ENCODE measurements at regions not wholly inside any gene's neighbourhood (a gene's known extent, or its start where the extent isn't known, plus 50 kb on each side); places are given as distances from the start of the nearest gene placed in this dataset.

- Histone ChIP-seq H2AFZ (ENCODE audit: low read length, unreplicated experiment) (no peak overlapping the region), H3K4me1 (ENCODE audit: control insufficient read depth, insufficient read depth, low read length, unreplicated experiment) (peaks cover 17% of the 10 kb centered on the region), H3K4me3 (ENCODE audit: low read depth, low read length) (no peak overlapping the region), H3K36me3 (ENCODE audit: insufficient read depth, low read length) (no peaks in the 10 kb centered on the region; the same call in 1 of the 2 replicates), H3K27me3 (ENCODE audit: insufficient read depth, low read length) (no peaks in the 10 kb centered on the region), H3K27ac (ENCODE audit: low read depth, low read length) (no peak overlapping the region), H3K79me2 (ENCODE audit: control insufficient read depth, insufficient read depth, low read length, unreplicated experiment) (no peaks in the 10 kb centered on the region)
Measured at GRCh38 chr7:84370114-84370513, 175.5 kb upstream of the SEMA3A start.

GRCh38 chr7:84368122-84368521, 173.5 kb upstream of the SEMA3A start:
- Histone ChIP-seq H3K27ac (ENCODE audit: low read depth, low read length) (no peak overlapping the region), H3K4me1 (ENCODE audit: control insufficient read depth, insufficient read depth, low read length, unreplicated experiment) (peaks cover 14% of the 10 kb centered on the region), H3K79me2 (ENCODE audit: control insufficient read depth, insufficient read depth, low read length, unreplicated experiment) (no peaks in the 10 kb centered on the region), H3K4me3 (ENCODE audit: low read depth, low read length) (no peak overlapping the region), H2AFZ (ENCODE audit: low read length, unreplicated experiment) (no peak overlapping the region), H3K36me3 (ENCODE audit: insufficient read depth, low read length) (no peaks in the 10 kb centered on the region), H3K27me3 (ENCODE audit: insufficient read depth, low read length) (no peaks in the 10 kb centered on the region)

GRCh38 chr7:84364708-84365107, 170.1 kb upstream of the SEMA3A start:
- Histone ChIP-seq H3K4me3 (ENCODE audit: low read depth, low read length) (no peak overlapping the region), H3K27ac (ENCODE audit: low read depth, low read length) (no peak overlapping the region), H3K79me2 (ENCODE audit: control insufficient read depth, insufficient read depth, low read length, unreplicated experiment) (no peaks in the 10 kb centered on the region), H3K36me3 (ENCODE audit: insufficient read depth, low read length) (no peaks in the 10 kb centered on the region), H3K4me1 (ENCODE audit: control insufficient read depth, insufficient read depth, low read length, unreplicated experiment) (no peaks in the 10 kb centered on the region), H3K27me3 (ENCODE audit: insufficient read depth, low read length) (no peaks in the 10 kb centered on the region), H2AFZ (ENCODE audit: low read length, unreplicated experiment) (no peak overlapping the region)

- Histone ChIP-seq H3K79me2 (ENCODE audit: control insufficient read depth, insufficient read depth, low read length, unreplicated experiment) (no peaks in the 10 kb centered on the region), H3K27me3 (ENCODE audit: insufficient read depth, low read length) (no peaks in the 10 kb centered on the region), H3K27ac (ENCODE audit: low read depth, low read length) (no peak overlapping the region), H3K4me1 (ENCODE audit: control insufficient read depth, insufficient read depth, low read length, unreplicated experiment) (no peaks in the 10 kb centered on the region), H2AFZ (ENCODE audit: low read length, unreplicated experiment) (peak overlapping the region; percentile 22), H3K36me3 (ENCODE audit: insufficient read depth, low read length) (no peaks in the 10 kb centered on the region), H3K4me3 (ENCODE audit: low read depth, low read length) (no peak overlapping the region)
Measured at GRCh38 chr7:84363741-84364140, 169.2 kb upstream of the SEMA3A start.

GRCh38 chr7:84362828-84363227, 168.2 kb upstream of the SEMA3A start:
- Histone ChIP-seq H3K4me3 (ENCODE audit: low read depth, low read length) (no peak overlapping the region), H3K36me3 (ENCODE audit: insufficient read depth, low read length) (no peaks in the 10 kb centered on the region), H3K4me1 (ENCODE audit: control insufficient read depth, insufficient read depth, low read length, unreplicated experiment) (no peaks in the 10 kb centered on the region), H3K27me3 (ENCODE audit: insufficient read depth, low read length) (no peaks in the 10 kb centered on the region), H3K27ac (ENCODE audit: low read depth, low read length) (no peak overlapping the region), H3K79me2 (ENCODE audit: control insufficient read depth, insufficient read depth, low read length, unreplicated experiment) (no peaks in the 10 kb centered on the region), H2AFZ (ENCODE audit: low read length, unreplicated experiment) (no peak overlapping the region)

GRCh38 chr7:84362360-84362759, 167.8 kb upstream of the SEMA3A start:
- H3K27ac ChIP-seq (ENCODE audit: low read depth, low read length), result no peak overlapping the region
- H3K27me3 ChIP-seq (ENCODE audit: insufficient read depth, low read length), result no peaks in the 10 kb centered on the region
- no peaks in the 10 kb centered on the region for H3K36me3 ChIP-seq (ENCODE audit: insufficient read depth, low read length)
- no peaks in the 10 kb centered on the region for H3K4me1 ChIP-seq (ENCODE audit: control insufficient read depth, insufficient read depth, low read length, unreplicated experiment)
- no peaks in the 10 kb centered on the region for H3K79me2 ChIP-seq (ENCODE audit: control insufficient read depth, insufficient read depth, low read length, unreplicated experiment)
- no peak overlapping the region for H2AFZ ChIP-seq (ENCODE audit: low read length, unreplicated experiment)
- H3K4me3 ChIP-seq (ENCODE audit: low read depth, low read length), result no peak overlapping the region

GRCh38 chr7:84354866-84355265, 160.3 kb upstream of the SEMA3A start:
- Histone ChIP-seq H2AFZ (ENCODE audit: low read length, unreplicated experiment) (no peak overlapping the region), H3K27me3 (ENCODE audit: insufficient read depth, low read length) (no peaks in the 10 kb centered on the region), H3K36me3 (ENCODE audit: insufficient read depth, low read length) (no peaks in the 10 kb centered on the region), H3K4me3 (ENCODE audit: low read depth, low read length) (no peak overlapping the region), H3K4me1 (ENCODE audit: control insufficient read depth, insufficient read depth, low read length, unreplicated experiment) (no peaks in the 10 kb centered on the region), H3K27ac (ENCODE audit: low read depth, low read length) (no peak overlapping the region), H3K79me2 (ENCODE audit: control insufficient read depth, insufficient read depth, low read length, unreplicated experiment) (no peaks in the 10 kb centered on the region)

GRCh38 chr7:84354030-84354429, 159.4 kb upstream of the SEMA3A start:
- H2AFZ ChIP-seq (ENCODE audit: low read length, unreplicated experiment), result no peak overlapping the region
- H3K27ac ChIP-seq (ENCODE audit: low read depth, low read length), result no peak overlapping the region
- H3K79me2 ChIP-seq (ENCODE audit: control insufficient read depth, insufficient read depth, low read length, unreplicated experiment), result no peaks in the 10 kb centered on the region
- H3K36me3 ChIP-seq (ENCODE audit: insufficient read depth, low read length), result no peaks in the 10 kb centered on the region
- H3K27me3 ChIP-seq (ENCODE audit: insufficient read depth, low read length), result no peaks in the 10 kb centered on the region
- H3K4me3 ChIP-seq (ENCODE audit: low read depth, low read length), result no peak overlapping the region
- H3K4me1 ChIP-seq (ENCODE audit: control insufficient read depth, insufficient read depth, low read length, unreplicated experiment), result no peaks in the 10 kb centered on the region

- Histone ChIP-seq H3K79me2 (ENCODE audit: control insufficient read depth, insufficient read depth, low read length, unreplicated experiment) (no peaks in the 10 kb centered on the region), H3K27ac (ENCODE audit: low read depth, low read length) (no peak overlapping the region), H2AFZ (ENCODE audit: low read length, unreplicated experiment) (no peak overlapping the region), H3K36me3 (ENCODE audit: insufficient read depth, low read length) (no peaks in the 10 kb centered on the region), H3K27me3 (ENCODE audit: insufficient read depth, low read length) (no peaks in the 10 kb centered on the region), H3K4me3 (ENCODE audit: low read depth, low read length) (no peak overlapping the region), H3K4me1 (ENCODE audit: control insufficient read depth, insufficient read depth, low read length, unreplicated experiment) (peaks cover 7% of the 10 kb centered on the region)
Measured at GRCh38 chr7:84339306-84339705, 144.7 kb upstream of the SEMA3A start.

- Histone ChIP-seq H3K79me2 (ENCODE audit: control insufficient read depth, insufficient read depth, low read length, unreplicated experiment) (no peaks in the 10 kb centered on the region), H3K4me1 (ENCODE audit: control insufficient read depth, insufficient read depth, low read length, unreplicated experiment) (peaks cover 7% of the 10 kb centered on the region), H3K36me3 (ENCODE audit: insufficient read depth, low read length) (no peaks in the 10 kb centered on the region), H3K4me3 (ENCODE audit: low read depth, low read length) (no peak overlapping the region), H3K27ac (ENCODE audit: low read depth, low read length) (no peak overlapping the region), H3K27me3 (ENCODE audit: insufficient read depth, low read length) (no peaks in the 10 kb centered on the region), H2AFZ (ENCODE audit: low read length, unreplicated experiment) (no peak overlapping the region)
Measured at GRCh38 chr7:84337429-84337828, 142.8 kb upstream of the SEMA3A start.

- no peaks in the 10 kb centered on the region for H3K36me3 ChIP-seq (ENCODE audit: insufficient read depth, low read length)
- H3K27ac ChIP-seq (ENCODE audit: low read depth, low read length), result no peak overlapping the region
- H2AFZ ChIP-seq (ENCODE audit: low read length, unreplicated experiment), result no peak overlapping the region
- peaks cover 7% of the 10 kb centered on the region for H3K4me1 ChIP-seq (ENCODE audit: control insufficient read depth, insufficient read depth, low read length, unreplicated experiment)
- no peaks in the 10 kb centered on the region for H3K27me3 ChIP-seq (ENCODE audit: insufficient read depth, low read length)
- no peaks in the 10 kb centered on the region for H3K79me2 ChIP-seq (ENCODE audit: control insufficient read depth, insufficient read depth, low read length, unreplicated experiment)
- no peak overlapping the region for H3K4me3 ChIP-seq (ENCODE audit: low read depth, low read length)
Measured at GRCh38 chr7:84336766-84337165, 142.2 kb upstream of the SEMA3A start.
